AG04450 (cell line): ENCODE measurements at regions not wholly inside any gene's neighbourhood (a gene's known extent, or its start where the extent isn't known, plus 50 kb on each side); places are given as distances from the start of the nearest gene placed in this dataset.

ENCODE experiments used
- CTCF ChIA-PET: fragments of 300-600, 350-600 bp; formaldehyde crosslinking; extraction: SDS; loops from one replicate; lab custom pipeline; 2022; ENCODE audit warnings: antibody characterized with exemption, inconsistent platforms; lab: Charles Lee
- POLR2A ChIA-PET: fragments of 350-600 bp; formaldehyde crosslinking; extraction: SDS; loops from one replicate; lab custom pipeline; 2021; ENCODE audit warnings: antibody characterized with exemption, inconsistent platforms; lab: Yijun Ruan, JAX
- DNase-seq: peaks from one replicate; pipeline ENCODE4 v3.0.0-alpha.2; 2011; ENCODE audit warnings: low read depth, low spot score
- H3K27ac ChIP-seq: one replicate; pipeline ENCODE4 v1.5.1; 2012; ENCODE audit warnings: low read depth, low read length, control low read depth
- H3K27me3 ChIP-seq: one replicate; pipeline ENCODE4 v1.6.0; 2012; ENCODE audit warnings: low read length; ENCODE audit not compliant: control insufficient read depth, insufficient read depth
- H3K4me3 ChIP-seq: 2 replicates; pipeline ENCODE4 v1.5.1; 2011; ENCODE audit warnings: mild to moderate bottlenecking, low read depth, low read length, control low read depth
- H3K9me3 ChIP-seq: 2 replicates; pipeline ENCODE4 v1.5.1; 2012; ENCODE audit warnings: low read length; ENCODE audit not compliant: control insufficient read depth, insufficient read depth
- CTCF ChIP-seq: IDR thresholded peaks from 2 replicates; pipeline ENCODE4 v1.5.1; 2011; ENCODE audit warnings: low read depth, low read length, control low read depth, inconsistent platforms

GRCh38 chr9:13929013-13929412 lies 384.9 kb downstream of the NFIB start:
- no peak for DNase-seq
- ChIA-PET POLR2A (no interaction called here), CTCF (no interaction called here)
- Histone ChIP-seq H3K27ac (no peak overlapping the region), H3K9me3 (no peaks in the 10 kb centered on the region), H3K27me3 (no peaks in the 10 kb centered on the region), H3K4me3 (no peak overlapping the region)
- TF ChIP-seq CTCF: no peak

GRCh38 chr9:13923381-13923780 lies 390.6 kb downstream of the NFIB start:
- DNase-seq: no peak
- H3K27ac ChIP-seq: no peak overlapping the region
- no peaks in the 10 kb centered on the region; the same call in 1 of the 2 replicates for H3K9me3 ChIP-seq
- no peak for TF ChIP-seq CTCF
- no peak overlapping the region for H3K4me3 ChIP-seq
- H3K27me3 ChIP-seq: no peaks in the 10 kb centered on the region
- ChIA-PET POLR2A (no interaction called here), CTCF (no interaction called here)

GRCh38 chr9:13920557-13920956 lies 393.4 kb downstream of the NFIB start:
- no peak for TF ChIP-seq CTCF
- Histone ChIP-seq H3K4me3 (no peak overlapping the region), H3K27me3 (no peaks in the 10 kb centered on the region), H3K27ac (no peak overlapping the region), H3K9me3 (no peaks in the 10 kb centered on the region; the same call in 1 of the 2 replicates)
- POLR2A ChIA-PET: no interaction called here
- CTCF ChIA-PET: no interaction called here
- DNase-seq: no peak

- ChIA-PET CTCF (interaction anchor here (0.6 kb wide), 1 partner anchor 215 kb away, joined by 5 read pairs; no protein-coding TSS in a partner anchor), POLR2A (no interaction called here)
- no peak overlapping the region for H3K4me3 ChIP-seq
- no peak for DNase-seq
- no peaks in the 10 kb centered on the region for H3K27me3 ChIP-seq
- TF ChIP-seq CTCF: no peak
- no peaks in the 10 kb centered on the region; the same call in 1 of the 2 replicates for H3K9me3 ChIP-seq
- no peak overlapping the region for H3K27ac ChIP-seq
Measured at GRCh38 chr9:13919401-13919800, 394.5 kb downstream of the NFIB start.

- ChIA-PET CTCF (no interaction called here), POLR2A (no interaction called here)
- no peak for TF ChIP-seq CTCF
- Histone ChIP-seq H3K27me3 (peaks cover 2% of the 10 kb centered on the region), H3K27ac (no peak overlapping the region), H3K9me3 (no peaks in the 10 kb centered on the region), H3K4me3 (no peak overlapping the region)
- no peak for DNase-seq
Measured at GRCh38 chr9:13917534-13917933, 396.4 kb downstream of the NFIB start.
